ENCODE measurements at regions not wholly inside any gene's neighbourhood (a gene's known extent, or its start where the extent isn't known, plus 50 kb on each side); places are given as distances from the start of the nearest gene placed in this dataset.

DNA sequence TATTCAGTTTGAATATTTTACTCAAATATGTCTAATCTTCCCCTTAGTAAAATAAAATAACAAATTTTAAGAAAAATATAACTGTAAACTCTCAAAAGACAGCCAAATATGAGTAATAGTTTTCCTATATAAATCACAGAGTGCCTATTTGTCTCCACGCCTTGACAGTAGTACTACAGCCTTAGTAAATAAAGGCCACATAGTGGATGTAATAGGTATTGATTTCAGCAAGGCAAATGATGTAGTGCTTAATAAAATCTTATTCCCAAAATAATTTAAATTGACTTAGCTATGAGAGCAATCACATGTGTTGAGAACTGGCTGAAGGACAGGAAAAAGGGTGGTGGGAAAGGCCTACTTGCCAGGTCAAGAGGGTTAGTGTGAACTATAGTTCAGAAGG is 747.2 kb downstream of the OLFM4 start:
- H3K4me3 ChIP-seq = no peak overlapping the region
- no peaks in the 10 kb centered on the region for H3K36me3 ChIP-seq
- ATAC-seq (no peak), DNase-seq (no peak)
- TF ChIP-seq CTCF (IDR thresholded peaks at IDR 0.05) = no peak
- intact Hi-C loops (cut with DNase I) = no loop called here
- no peaks in the 10 kb centered on the region for H3K4me1 ChIP-seq
- H3K9me3 ChIP-seq = no peaks in the 10 kb centered on the region
- H3K27me3 ChIP-seq = peaks cover 0 to 10% (median 0%) of the 10 kb centered on the region in 7 donors
- no peak overlapping the region for H3K27ac ChIP-seq
- WGBS, 2 donors = 85 to 98% methylated on average over 1 of the region's 1 CpG

- ATAC-seq (no peak), DNase-seq (no peak)
- WGBS, 2 donors = 79 to 88% methylated on average over 2 of the region's 2 CpGs
- Histone ChIP-seq H3K9me3 (no peaks in the 10 kb centered on the region), H3K27ac (no peak overlapping the region), H3K4me1 (peaks cover 0 to 4% (median 0%) of the 10 kb centered on the region in 9 donors), H3K27me3 (peaks cover 0 to 10% (median 0%) of the 10 kb centered on the region in 7 donors), H3K36me3 (no peaks in the 10 kb centered on the region), H3K4me3 (no peak overlapping the region)
- intact Hi-C loops (cut with DNase I) = no loop called here
- TF ChIP-seq CTCF (IDR thresholded peaks at IDR 0.05) = no peak
Observed at GRCh38 chr13:53778937-53779336, 750.3 kb downstream of the OLFM4 start.

- H3K27ac ChIP-seq = no peak overlapping the region
- no peak for DNase-seq
- no peaks in the 10 kb centered on the region for H3K9me3 ChIP-seq
- TF ChIP-seq CTCF (IDR thresholded peaks at IDR 0.05) = no peak
- H3K27me3 ChIP-seq = peaks cover 0 to 12% (median 0%) of the 10 kb centered on the region in 7 donors
- intact Hi-C loops (cut with DNase I) = no loop called here
- ATAC-seq = no peak
- 20 to 22% methylated on average over 6 of the region's 6 CpGs for WGBS, 2 donors
- H3K4me1 ChIP-seq = peaks cover 0 to 4% (median 0%) of the 10 kb centered on the region in 9 donors
- no peaks in the 10 kb centered on the region for H3K36me3 ChIP-seq
- H3K4me3 ChIP-seq = no peak overlapping the region
Observed at GRCh38 chr13:53781941-53782340, 753.3 kb downstream of the OLFM4 start.

GRCh38 chr13:53782488-53782961 is 753.9 kb downstream of the OLFM4 start:
- Histone ChIP-seq H3K36me3 (no peaks in the 10 kb centered on the region), H3K9me3 (no peaks in the 10 kb centered on the region), H3K27me3 (peaks cover 0 to 17% (median 0%) of the 10 kb centered on the region in 7 donors), H3K27ac (no peak overlapping the region), H3K4me1 (peaks cover 0 to 4% (median 0%) of the 10 kb centered on the region in 9 donors), H3K4me3 (peak overlapping the region in 5 of 10 donors; percentile 24 to 35 (median 30))
- peak in 1 of 2 donors; percentile 5 for DNase-seq
- peak; percentile 32 to 82 (median 71) for TF ChIP-seq CTCF (IDR thresholded peaks at IDR 0.05)
- 1 to 3% methylated on average over 9 of the region's 9 CpGs for WGBS, 2 donors
- intact Hi-C loops (cut with DNase I) = no loop called here
- peak in 5 of 8 donors; percentile 28 to 47 (median 37) for ATAC-seq
